Suppressor macrophage (primary cell): ENCODE measurements at regions not wholly inside any gene's neighbourhood (a gene's known extent, or its start where the extent isn't known, plus 50 kb on each side); places are given as distances from the start of the nearest gene placed in this dataset.
A peak's percentile ranks its signal among the peaks of the same experiment; 100 is the strongest.

Source experiments
- DNase-seq, 4 experiments: peaks; one replicate each; pipeline ENCODE4 v3.0.0-alpha.2; 2020 to 2022

- DNase-seq, result peak; percentile 74 to 91 (median 84)
Observed at GRCh38 chr20:50394569-50394968, 115.6 kb upstream of the PTPN1 start.

DNA sequence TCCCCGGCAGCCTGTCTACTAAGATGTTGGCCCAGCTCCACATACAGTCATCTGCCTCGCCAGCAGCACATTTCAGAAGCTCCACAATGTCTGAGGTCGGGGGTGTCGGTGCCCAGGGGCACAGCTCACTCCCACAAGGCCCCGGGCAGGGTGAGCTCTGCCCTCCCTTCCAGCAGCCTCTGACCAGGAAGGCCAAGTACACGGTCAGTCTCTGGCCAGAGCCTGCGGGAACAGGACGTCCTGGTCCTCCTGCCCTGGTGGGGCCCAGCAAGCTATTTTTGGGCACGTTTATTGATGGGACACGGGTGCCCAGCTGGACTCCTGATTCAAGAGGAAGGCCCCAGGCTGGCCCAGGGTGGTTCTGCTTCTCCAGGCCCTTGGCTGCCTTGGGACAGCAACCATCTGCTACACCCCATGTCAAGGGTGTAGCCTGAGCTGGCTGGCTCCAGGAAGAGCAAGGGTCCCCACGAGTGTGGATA lies 114.9 kb upstream of the PTPN1 start:
- peak in 3 of 4 experiments; percentile 54 to 68 (median 66) for DNase-seq

- no peak for DNase-seq
Observed at GRCh38 chr20:50395914-50396488, 114.2 kb upstream of the PTPN1 start.

GRCh38 chr20:50396623-50397022 lies 113.6 kb upstream of the PTPN1 start:
- no peak for DNase-seq

DNA sequence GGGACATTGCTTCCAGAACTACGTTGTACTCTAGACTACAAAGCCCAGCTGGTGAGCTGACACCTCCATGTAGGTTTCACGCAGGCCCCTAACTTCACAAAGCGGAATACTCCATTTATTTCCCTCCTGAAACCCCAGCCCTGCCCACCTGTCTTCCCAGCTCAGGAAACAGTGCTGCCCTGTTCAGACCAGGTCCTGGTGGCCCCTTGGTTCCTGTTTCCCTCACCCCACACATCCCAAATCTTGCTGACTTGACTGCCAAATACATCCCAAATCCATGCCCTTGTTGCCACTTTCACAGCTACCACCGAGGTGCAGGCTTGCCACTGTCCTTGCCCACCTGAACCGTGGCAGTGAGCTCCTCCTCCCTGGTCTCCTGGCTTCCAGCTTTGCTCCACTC lies 113.1 kb upstream of the PTPN1 start:
- no peak for DNase-seq

- no peak for DNase-seq
Observed at GRCh38 chr20:50398064-50398463, 112.1 kb upstream of the PTPN1 start.

DNA sequence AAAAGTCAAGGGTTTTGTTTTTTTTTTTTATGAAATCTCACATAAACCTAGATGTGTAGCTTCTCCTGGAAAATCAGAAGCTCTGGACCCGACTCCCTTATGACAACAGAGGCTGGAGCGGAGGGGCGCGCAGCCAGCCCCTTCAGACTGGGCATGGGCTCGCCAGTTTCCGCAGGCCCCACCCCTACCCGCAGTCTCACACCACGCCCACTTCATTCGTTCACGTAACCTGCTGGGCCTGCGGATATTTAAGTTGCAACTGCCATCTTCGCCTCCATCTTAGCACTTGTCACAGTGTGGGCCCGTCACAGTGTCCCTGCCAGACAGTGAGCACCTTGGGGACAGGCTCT lies 111.7 kb upstream of the PTPN1 start:
- DNase-seq, result no peak

GRCh38 chr20:50398821-50399554 lies 111.2 kb upstream of the PTPN1 start:
- DNase-seq, result peak; percentile 45 to 70 (median 64)

- no peak for DNase-seq
Observed at GRCh38 chr20:50399555-50399916, 110.6 kb upstream of the PTPN1 start.

GRCh38 chr20:50399917-50400704 lies 110.1 kb upstream of the PTPN1 start:
- peak in 3 of 4 experiments; percentile 70 to 80 (median 79) for DNase-seq

GRCh38 chr20:50400705-50401586 lies 109.2 kb upstream of the PTPN1 start:
- no peak for DNase-seq

- DNase-seq, result no peak
Observed at GRCh38 chr20:50401587-50402418, 108.4 kb upstream of the PTPN1 start.

- no peak for DNase-seq
Observed at GRCh38 chr20:50403565-50404418, 106.4 kb upstream of the PTPN1 start.

- DNase-seq, result no peak
Observed at GRCh38 chr20:50404419-50405234, 105.6 kb upstream of the PTPN1 start.

GRCh38 chr20:50405235-50405914 lies 104.8 kb upstream of the PTPN1 start:
- no peak for DNase-seq

DNA sequence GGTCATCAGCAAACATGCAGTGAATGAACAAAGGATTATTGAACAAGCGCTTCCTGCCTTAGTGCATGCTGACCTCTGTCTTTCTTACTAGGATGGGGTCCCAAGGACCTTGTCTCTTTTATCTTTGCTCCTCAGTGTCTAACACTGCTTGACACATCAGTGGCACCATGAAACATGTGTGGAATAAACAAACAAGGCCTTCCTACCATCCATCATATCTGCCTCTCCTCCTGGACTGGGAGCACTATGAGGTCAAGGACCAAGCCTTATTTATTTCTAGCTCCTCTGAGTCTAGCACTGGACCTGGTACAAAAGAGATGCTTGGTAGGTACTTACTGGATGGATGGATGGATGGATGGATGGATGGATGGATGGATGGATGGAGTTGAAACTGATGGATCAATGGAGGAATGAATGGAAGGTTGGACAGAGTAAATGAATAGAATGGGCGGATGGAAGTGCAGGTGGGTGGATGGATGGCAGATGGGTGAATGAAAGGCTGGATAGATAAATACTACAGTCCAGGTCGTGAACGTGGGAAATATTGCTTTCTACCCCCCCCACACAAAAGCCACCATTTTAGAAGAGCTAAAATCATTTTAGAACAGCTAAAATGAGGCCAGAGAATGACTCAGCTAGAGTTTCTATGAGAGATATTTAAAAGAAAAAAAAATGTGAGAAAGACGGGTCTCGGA lies 104.1 kb upstream of the PTPN1 start:
- DNase-seq, result no peak

- DNase-seq, result no peak
Observed at GRCh38 chr20:50406610-50407136, 103.5 kb upstream of the PTPN1 start.
